GM18507 (cell line): ENCODE measurements at regions not wholly inside any gene's neighbourhood (a gene's known extent, or its start where the extent isn't known, plus 50 kb on each side); places are given as distances from the start of the nearest gene placed in this dataset.

Source experiments
- DNase-seq: peaks from one replicate; pipeline ENCODE4 v3.0.0; 2011; ENCODE audit warnings: low read depth; ENCODE audit not compliant: insufficient read length; ENCODE audit errors: extremely low spot score
- FAIRE-seq: peaks from 2 replicates; lab custom pipeline; 2011; peaks lifted over from hg19 to GRCh38; lab: Jason Lieb, UNC

DNA sequence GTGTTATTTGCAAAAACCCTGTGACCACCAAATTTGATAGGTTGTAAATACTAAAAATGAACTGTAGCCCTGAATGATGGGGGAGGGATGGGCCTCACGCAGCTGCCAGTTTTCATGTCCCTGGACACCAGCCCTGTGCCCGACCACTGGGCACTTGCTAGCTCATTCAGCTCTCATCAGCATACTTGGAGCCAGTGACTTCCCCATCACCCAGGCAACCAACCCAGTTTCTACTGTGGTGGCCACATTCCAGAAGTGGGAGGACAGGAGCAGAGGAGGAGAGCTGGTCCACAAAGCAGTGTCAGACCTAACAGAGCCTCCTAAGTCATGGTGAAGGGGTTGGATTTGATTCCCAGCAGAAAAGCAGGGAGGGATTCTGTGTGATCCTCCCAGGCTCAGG is 128.2 kb downstream of the CPEB2 start:
- DNase-seq (no peak), FAIRE-seq (no peak)

DNA sequence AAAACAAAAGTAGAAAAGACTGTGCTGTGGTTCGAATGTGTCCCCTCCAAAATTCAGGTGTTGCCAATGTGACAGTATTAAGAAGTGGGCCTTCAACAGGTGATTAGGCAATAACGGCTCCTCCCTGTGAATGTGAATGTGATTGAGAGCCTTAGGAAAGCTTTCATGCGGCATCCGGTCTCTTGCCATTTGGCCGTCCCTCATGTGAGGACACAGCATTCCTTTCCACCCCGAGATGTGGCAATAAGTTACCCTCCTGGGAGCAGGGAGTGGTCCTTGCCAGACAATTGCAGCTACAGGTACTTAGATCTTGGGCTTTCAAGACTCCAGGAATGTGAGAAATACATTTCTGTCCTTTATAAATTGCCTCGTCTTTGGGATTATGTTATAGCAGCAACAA is 129.3 kb downstream of the CPEB2 start:
- DNase-seq (no peak), FAIRE-seq (no peak)

DNA sequence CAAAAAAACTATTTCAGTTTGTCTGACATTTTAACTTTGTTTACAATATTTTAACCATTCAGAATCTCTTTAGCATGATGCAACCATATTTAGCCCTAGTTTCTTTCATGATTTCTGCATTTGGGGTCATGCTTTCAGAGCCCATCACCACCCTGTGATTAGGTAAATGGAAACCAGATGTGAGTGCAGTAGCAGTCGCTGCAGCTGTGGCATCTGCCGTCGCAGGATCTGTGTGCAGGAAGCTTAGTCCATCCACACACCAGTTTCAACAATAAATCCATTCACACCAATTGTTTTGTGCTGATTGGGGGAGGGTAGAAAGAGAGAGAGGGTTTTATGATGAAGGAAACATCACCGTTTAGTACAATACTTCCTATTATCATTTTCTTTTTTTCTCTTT is 130.5 kb downstream of the CPEB2 start:
- FAIRE-seq = no peak
- DNase-seq = no peak

DNA sequence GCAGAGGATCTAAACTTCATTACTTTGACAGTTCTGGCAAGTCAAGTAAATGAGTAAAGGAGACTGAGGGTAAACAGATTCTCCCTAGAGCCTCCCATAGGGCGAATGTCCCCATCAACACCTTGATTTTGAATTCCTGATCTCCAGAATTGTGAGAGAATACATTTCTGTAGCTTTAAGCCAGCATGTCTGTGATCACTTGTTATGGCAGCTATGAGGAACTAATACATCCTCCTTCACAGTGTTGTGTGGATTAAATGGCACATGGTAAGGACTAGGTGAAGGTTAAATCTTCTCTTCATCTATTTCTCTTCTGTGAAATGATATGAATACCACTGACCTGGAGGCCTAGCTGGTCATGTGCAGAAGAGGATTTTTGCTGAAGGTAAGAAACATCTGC is 137.3 kb downstream of the CPEB2 start:
- no peak for DNase-seq
- no peak for FAIRE-seq

DNA sequence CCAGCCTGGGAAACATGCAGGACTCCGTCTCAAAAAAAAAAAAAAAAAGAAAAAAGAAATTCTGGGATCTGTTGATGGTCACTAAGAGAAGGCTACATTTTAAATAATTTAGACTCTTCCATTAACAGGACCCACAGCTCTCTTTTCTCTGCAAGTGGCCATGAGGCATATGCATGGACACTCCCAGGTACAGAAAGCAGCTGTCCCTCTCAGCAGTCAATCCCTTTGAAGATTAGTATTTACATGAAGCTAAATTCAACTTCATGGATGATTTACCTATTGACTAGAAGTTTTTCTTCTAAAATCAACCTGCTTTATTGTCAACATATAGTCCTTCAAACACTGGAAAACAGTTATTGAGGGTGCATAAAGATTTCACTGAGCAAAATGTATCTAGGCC is 139.9 kb downstream of the CPEB2 start:
- FAIRE-seq (no peak), DNase-seq (no peak)

DNA sequence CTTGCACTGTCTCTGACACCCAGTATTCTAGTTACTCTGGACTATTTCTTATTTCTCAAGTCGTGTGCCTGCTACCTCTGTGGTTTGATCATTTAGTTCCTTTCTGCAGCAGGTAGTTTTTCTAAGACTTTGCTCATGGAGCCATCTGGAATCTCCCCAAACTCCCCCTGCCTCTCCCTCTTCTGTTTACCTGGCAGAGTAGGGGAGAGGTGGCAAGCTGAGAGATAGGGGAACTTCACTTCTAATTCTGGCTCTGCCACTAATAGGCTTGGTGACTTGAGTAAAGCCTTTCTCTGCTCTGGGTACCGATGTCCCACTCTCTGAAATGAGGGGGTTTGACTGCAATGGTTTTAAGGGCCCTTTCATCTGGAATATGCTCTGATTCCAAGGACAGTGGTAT is 141.3 kb downstream of the CPEB2 start:
- DNase-seq (no peak), FAIRE-seq (no peak)

DNA sequence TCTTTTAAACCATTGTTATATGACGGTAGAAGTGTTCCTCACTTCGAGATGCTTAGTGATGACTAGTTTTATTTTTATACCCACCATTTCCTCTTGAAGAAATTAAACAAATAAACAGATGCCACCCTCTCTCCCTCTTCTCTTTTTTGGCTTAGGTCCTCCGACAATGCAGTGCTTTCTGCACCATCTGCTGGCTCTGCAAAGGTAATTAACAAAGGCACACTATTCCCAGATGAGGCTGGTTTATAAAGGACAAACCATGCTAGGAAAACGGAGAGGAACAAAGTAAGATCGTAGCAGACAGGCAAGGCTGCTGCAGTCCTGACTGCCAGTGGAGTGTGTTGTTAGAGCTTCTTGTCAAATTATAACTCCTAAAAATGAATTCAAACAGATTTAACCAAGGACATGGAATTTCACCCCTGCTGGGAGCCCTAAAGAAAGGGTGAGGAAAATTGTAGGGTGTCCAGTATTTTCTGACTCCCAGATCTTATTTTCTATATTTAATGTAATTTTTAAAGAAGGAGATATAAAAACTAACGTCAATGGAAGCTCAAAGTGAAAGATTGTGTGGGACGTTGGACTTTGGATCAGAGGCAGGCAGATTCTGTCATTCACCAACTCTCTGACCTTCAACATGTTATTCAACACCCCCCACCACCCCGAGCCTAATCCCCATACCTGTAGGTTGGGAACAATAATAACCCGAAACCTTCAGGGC is 142.1 kb downstream of the CPEB2 start:
- FAIRE-seq (no peak), DNase-seq (no peak)

DNA sequence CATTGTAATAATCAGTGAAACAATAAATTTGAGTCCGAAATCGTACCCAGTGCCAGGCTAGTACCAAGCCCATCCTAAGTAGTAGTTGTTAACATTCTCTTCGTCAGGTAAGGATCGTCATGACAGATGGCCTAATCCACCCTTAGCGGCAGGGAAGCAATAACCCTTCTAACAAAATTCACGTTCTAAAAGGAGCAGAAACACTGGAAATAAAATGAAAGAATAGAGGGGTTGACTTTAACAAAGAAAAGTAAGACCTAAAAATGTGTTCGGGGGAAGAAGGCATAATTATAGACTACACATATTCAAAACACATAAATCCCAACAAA is 142.7 kb downstream of the CPEB2 start:
- no peak for DNase-seq

DNA sequence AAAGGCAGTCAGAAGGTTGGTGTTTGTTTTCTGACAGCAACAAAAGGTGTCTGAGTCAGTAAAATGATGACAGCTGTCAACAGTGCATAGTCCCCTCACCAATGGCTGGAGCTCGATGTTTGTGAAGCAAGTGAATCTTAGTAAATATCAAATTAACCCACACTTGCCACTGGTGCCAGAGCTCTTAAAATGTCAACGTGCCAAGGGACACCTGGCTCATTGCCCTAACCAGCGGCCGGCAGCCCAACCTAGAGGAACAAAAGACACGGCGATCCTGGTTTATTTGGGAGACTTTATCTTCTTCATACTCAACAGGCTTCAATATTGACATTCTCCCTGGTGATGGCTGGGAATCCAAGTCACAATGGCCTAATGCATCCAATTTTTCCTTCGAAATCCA is 143.4 kb downstream of the CPEB2 start:
- FAIRE-seq (no peak), DNase-seq (no peak)

More for the DNA sequence above, 142.7 kb downstream of the CPEB2 start:
- FAIRE-seq = no peak

DNA sequence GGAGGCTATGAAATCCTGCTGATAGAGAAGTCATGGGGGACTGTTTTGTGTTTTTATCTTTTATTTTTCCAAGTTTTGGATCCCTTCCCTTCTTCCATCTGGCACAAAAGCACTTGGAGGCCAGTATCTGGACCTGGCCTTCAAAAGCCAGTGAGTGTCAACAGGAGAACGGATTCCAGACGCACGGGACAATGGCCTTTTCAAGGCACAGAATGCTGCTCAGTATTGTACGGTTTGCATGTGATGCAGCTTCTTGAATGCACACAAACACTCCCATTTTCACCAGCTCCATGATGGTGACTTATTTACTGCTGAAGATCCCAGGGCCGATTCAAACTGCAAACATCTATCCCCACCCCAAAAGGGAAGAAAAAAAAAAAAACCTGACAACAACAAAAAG is 145.4 kb downstream of the CPEB2 start:
- DNase-seq = no peak
- FAIRE-seq = no peak

DNA sequence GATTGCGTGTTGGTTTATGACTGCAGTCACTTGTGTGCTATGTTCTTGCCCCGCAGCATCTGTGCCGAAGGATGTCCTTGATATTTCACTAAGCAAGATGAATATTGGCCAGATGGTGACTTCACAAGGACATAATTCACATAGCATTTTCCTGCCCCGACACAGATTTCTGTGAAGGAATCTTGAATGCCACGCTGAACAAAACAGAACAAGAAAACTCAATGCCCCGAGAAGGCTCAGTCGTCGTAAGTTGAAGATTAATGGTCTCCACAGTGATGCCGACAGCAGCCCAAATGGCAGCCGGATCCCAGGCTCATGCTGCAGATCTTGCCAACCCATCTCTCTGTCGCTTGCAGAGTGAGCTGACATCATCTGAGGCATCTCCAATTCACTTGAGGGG is 145.9 kb downstream of the CPEB2 start:
- DNase-seq = no peak
- no peak for FAIRE-seq

DNA sequence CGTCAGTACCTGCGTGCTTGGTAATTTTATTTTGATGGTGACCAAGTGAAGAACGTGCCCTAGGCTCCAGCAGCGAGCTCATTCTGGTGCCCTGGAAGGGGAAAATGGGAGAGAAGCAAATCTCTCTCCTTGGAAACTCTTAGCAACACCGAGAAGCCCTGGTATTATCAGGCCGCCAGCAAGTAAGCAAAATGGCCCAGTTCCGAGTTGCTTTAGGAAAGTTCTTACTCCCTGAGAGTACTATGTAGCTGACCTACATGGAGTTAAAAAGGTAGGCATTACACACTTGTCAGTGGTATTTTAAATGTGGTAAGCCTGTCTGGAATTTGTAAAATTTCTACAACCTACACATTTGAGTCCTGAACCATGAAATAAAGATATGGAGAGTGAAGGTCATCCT is 146.4 kb downstream of the CPEB2 start:
- DNase-seq = no peak
- no peak for FAIRE-seq

DNA sequence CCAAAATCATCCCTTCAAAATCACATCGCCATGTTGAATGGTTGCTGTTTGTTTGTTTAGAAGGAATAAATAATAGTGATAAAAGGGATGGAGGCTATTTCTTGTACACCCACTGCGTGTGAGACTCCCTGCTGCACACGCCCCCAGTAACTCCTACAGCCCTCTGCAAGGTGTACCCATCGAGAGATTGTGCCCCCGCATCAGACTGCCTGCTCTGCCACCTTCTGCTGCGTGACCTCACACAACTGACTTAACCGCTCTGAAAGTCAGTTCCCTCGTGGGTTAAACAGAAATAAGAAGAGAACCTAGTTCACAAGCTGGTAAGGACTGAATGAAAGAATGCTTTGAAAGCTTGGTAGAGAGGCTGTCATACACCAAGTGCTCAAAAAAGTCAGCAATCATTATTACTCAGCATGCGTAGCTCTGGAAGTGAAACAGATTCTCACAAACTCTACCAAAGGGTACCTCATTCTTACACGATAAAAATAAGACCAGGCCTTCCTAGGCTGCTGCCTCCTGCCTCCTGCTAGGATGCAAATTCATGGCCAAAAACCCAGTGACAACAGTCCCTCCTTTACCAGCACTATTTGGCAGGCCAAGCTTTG is 147.1 kb downstream of the CPEB2 start:
- no peak for FAIRE-seq

DNA sequence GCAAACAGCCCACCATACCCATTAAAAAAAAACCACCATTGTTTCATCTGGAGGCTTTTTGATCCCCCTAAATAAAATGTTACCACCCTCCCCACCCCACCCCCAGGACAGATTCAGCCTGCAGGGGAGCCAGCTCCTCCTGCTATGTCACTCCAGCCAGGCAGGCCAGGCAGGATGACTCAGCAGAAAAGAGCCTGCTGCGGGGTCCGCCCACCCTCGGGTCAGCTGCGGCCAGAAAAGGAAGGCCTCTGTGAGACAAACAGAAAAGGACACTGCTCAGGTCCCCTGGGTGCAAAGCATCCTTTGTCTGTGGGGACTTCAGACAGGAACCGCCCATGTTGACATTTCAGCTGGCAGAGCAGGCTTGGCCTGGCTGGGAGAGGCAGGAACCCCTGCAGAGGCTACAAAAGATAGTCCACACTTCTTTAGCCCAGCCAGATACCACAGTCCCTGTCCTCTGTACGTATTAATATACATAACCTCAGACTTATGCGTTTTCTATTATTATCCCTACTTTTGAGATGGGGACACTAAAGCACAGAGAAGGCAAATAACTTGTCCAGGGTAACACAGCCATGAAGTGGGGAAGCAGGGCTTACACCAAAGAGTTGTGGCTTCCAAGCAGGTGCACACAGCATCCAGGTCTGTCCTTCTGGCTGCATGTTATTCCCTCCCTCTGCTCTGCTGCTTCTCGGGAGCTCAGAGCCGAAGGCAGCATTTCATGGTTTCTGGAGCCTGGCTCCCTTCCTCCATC is 147.7 kb downstream of the CPEB2 start:
- FAIRE-seq (peak; percentile 48), DNase-seq (peak; percentile 5)

More for the DNA sequence above, 147.1 kb downstream of the CPEB2 start:
- no peak for DNase-seq

DNA sequence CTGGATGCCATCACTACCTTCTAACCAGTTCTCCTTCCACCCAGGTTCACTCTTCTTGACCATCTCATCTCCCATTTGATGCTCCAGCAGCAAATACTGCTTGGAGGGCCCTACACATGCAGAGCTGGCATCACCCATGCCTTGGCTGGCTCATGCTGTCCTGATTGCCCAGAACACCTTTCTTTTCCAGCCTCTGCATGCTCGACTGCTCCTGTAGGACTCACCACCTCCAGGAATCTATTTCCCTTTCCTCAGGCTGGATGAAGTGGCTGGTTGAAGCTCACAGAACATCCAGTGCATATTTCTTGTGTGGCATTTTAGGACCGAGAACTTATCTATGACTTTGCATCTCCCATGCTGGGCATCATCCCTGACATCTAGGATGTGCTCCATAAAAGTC is 148.3 kb downstream of the CPEB2 start:
- no peak for DNase-seq
- FAIRE-seq = no peak

DNA sequence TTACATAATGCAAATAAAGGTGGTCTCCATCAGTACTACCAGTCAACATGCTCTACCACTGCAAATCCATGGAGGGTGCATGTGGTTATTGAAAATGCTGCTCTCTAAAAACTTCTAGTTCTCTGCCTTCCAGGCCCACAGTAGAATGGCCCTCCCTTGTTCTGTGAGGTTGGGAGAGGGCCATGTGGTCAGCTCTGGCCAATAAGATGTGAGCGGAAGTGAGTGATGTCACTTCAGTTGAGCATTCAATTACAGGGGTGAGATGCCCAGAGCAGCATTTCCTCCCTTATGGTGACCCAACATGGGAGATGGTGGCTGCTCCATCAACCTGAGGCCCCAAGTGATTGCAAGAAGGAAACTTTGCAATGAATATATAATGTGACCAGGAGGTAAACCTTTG is 148.8 kb downstream of the CPEB2 start:
- FAIRE-seq (no peak), DNase-seq (no peak)

DNA sequence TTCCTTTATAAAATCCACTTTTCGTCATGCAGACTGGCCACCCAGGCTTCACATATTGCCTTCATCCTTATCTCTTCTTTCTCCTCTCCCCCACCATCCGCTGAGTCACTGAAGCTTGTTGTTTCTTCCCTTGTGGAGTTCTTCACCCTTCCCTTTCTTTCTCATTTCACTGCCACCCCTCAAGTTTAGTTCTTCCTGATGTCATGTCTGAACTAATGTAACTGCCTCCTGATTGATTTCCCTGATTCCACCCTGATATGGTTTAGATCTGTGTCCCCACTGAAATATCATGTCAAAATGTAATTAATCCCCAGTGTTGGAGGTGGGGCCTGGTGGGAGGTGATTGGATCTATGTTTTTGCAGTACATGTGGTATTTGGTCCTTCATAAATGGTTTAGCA is 151.4 kb downstream of the CPEB2 start:
- FAIRE-seq (no peak), DNase-seq (no peak)

DNA sequence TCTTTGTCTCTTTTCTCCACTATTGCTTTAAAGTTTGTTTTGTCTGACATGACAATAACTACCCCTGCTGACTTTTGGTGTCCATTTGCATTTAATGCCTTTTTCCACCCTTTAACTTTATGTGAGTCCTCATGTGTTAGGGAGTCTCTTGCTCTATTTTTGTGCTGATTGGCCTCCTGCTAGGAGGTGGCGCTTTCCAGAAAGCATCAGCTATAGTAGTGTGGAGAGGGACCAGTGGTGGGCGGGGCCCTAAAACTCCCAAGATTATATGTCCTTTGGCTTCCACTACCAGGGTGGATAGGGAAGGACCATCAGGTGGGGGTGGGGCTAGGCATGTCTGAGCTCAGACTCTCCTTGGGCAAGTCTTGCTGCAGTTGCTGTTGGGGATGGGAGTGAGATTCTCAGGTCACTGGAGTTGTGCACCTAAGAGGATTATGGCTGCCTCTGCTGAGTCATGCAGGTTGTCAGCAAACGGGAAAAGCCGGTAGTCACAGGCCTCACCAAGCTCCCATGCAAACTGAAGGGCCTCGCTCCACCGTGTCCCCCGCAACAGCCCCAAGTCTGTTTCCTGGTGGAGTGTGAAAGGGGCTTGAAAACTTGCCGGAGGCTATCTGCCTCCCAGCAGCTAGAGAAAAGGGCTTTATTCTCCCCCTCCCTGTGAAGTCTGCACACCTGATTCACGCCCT is 156.3 kb downstream of the CPEB2 start:
- FAIRE-seq = no peak

DNA sequence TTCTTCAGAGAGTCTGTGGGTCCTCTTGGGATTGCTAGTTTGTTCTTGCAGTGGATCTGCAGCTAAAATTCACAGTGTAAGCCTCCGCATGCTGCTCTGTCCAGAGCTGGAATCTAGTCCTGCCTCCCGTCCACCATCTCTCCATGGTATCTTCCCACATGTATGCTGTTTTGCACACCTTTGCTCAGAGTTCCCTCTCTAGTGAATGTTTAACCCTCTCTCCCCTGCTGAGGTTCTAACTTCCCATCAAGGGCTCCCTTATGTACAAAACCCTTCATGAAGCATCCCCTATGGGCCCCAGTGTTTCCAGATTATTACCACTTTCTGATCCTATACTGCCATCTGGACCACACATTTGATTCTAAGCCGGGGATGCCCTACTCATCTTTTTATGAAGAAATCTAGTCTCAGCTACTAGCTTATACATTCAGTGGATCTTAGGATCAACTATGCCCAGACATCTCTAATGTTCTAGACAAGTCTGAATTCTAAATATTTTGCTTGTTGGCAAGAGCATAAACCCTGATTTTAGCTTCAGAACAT is 157.3 kb downstream of the CPEB2 start:
- no peak for FAIRE-seq
- no peak for DNase-seq

More for the DNA sequence above, 156.3 kb downstream of the CPEB2 start:
- DNase-seq = no peak

DNA sequence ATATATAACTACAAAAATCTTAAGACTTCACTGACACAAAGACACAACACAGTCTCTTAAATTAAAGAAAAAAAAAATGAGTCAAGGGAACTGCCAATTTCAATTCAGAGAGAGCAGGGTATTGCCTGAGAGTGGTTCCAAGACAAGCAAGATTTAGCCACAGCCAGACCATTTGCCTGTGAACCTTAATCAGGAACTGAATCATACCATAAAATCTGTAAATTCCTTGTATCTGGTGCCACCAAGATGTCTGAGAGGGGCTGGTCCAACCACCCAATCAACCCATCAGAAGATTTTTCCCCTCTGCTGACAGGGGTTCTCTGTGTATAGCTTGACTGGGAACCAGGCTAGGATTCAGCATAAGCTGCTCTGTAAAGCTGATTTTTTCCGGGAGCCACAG is 159.2 kb downstream of the CPEB2 start:
- FAIRE-seq = no peak
- DNase-seq = no peak
